Activated CD8-positive, alpha-beta memory T cell treated with anti-CD3 and anti-CD28 coated beads for 24 hours (primary cell): ENCODE measurements at regions not wholly inside any gene's neighbourhood (a gene's known extent, or its start where the extent isn't known, plus 50 kb on each side); places are given as distances from the start of the nearest gene placed in this dataset.

Source experiments
- DNase-seq: peaks from one replicate; pipeline ENCODE4 v3.0.0-alpha.2; 2020

GRCh38 chr5:88984040-88984439 is 101.1 kb upstream of the MEF2C start:
- no peak for DNase-seq

DNA sequence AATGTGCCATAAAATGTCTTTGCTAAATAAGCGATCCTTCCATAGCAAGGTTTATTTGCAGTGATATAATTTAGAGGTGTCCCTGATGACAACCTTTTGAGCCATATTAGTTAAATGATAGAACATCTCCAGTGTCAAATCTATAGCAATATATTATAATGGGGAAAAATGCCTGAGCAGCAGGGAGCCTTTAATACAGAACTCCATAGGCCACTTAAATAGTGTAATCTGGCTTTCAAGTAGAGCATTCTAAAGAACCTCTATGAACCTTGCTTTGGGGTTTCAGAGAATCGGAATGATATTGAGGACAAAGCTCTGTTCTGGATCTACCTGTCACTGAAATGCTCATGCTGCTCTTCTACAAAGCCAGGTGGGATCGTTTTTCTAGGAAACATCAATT is 96.7 kb upstream of the MEF2C start:
- DNase-seq, result no peak

DNA sequence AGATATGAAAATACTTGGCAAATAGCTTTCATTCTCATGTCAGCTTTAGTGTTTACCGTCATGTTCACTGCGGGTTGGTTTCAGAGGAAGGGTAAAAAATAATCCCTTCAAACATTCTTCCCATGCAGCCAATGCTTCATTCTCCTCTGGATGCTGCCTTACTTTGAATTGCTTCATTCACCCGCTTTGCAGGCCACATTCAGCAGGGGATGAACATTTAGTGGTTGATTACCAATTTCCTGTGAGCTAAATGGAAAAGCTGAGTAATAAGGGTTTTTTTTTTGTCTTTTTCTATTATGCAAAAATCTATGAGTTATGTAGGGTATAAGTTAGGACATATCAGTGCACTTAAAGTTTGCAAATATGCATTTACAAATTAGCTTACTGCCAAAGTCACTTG is 96.3 kb upstream of the MEF2C start:
- no peak for DNase-seq

GRCh38 chr5:88976914-88977313 is 93.9 kb upstream of the MEF2C start:
- DNase-seq, result no peak

- no peak for DNase-seq
Observed at GRCh38 chr5:88967633-88968585, 84.9 kb upstream of the MEF2C start.

DNA sequence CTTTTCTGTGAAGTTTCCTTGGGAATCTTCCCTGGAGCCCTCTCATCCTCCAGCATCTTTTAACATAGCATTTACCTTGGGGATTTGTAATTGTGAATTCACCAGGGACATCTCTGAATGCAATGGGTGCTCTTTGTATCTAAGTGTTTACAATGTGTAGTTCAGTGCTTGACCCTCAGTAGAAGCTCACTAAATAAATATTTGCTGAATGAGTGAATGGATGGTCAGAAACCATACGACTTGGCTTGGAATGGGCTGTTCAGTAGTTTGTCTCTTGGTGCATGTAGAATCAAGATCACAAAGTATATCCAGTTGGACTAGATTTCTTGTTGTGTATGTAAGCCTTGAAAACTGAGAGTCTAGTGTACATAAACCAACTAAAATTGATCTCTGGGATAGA is 81.8 kb upstream of the MEF2C start:
- no peak for DNase-seq

- no peak for DNase-seq
Observed at GRCh38 chr5:88957013-88957412, 74.0 kb upstream of the MEF2C start.

DNA sequence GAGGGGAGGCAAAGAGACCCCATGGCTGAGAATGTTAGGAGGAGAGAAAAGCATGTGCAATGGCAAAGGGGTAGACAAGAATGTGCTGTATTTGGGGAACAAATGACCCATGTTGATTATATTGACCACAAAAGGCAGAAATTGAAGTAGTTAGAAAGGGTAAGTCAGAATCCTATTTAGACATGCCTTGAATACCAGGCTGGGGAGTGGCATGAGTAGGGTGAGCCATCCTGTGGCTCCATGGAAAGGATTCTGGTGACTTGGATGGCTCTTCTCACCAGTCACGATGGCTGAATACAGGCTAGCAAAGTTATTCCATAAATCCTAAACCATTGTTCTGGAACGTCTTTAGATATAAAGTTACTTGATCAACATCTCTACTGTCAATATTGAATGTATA is 73.4 kb upstream of the MEF2C start:
- DNase-seq, result no peak

GRCh38 chr5:88955403-88955802 is 72.4 kb upstream of the MEF2C start:
- DNase-seq, result no peak

DNA sequence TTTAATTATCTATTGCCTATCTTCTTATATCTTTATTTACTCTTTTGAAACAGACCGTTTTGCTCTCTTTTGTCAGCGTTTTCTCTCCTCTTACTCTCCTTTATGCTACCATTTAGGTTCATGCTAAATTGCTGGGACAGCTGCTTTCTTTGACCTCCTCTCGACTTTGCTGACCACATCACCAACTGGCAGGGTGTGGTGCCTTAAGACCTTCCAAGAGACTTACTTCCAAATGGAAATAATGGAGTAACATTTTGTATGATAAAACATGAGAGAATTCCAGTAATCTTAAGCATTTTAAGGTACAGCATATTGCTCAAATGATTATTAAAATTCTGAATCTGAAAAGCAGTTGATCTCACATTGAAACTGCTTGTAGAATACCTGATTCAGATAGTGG is 71.5 kb upstream of the MEF2C start:
- DNase-seq, result no peak

GRCh38 chr5:88952996-88953643 is 70.1 kb upstream of the MEF2C start:
- no peak for DNase-seq

- no peak for DNase-seq
Observed at GRCh38 chr5:88952344-88952743, 69.4 kb upstream of the MEF2C start.

- no peak for DNase-seq
Observed at GRCh38 chr5:88951457-88951856, 68.5 kb upstream of the MEF2C start.

- no peak for DNase-seq
Observed at GRCh38 chr5:88948746-88949600, 66.0 kb upstream of the MEF2C start.

DNA sequence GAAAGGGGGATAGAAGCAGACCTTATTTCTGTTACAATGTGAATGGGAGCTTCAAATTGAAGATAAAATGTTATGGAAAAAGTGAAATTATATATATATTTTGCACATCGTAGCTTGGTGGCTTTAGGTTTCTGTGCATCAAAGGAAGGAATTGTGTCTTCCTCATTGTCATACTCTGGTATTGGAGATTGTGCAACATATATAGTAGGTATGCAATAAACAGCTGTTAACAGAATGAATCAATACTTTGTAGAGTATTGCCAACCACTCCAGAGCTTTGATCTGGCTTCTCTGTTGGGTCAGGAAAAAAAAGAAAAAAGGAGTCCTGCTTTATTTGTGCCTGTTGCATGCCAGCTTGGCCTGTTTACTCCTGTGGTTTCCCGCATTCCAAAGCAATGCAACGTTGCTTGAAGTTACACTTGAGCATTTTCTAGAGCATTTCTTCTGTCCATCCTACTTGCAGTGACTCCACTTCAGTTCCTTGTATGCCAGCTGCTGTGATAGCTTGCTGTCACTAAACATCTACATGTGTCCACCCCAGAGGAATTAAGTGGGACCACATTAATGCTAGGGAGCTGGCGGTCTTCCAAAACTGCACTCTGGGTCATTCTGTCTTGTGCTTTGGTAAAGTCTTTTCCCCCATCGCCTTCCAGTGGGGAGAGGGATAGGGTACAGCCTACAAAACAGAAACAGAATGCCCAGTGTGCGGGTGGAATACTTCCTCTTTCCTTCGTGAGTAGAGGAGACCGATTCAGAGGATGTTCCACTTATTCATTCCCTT is 62.0 kb upstream of the MEF2C start:
- no peak for DNase-seq

DNA sequence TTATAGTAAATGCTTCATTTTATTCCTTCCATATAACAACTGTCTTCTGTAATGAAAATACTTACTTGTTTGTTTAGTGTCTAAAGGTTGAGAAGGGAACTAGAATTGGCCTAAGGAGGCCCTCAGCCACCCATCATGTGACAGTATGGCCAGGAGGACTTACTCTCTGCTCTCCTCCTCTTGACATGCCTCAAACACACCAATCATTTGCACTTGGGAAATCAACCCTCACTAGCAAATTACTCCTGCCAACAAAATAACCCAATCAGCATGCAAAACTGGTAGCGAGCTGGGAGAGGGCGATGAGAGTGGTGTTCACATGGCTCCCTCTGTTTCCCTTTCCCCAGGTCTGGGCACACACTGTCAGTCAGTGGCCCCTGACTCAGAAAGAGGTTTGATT is 58.6 kb upstream of the MEF2C start:
- DNase-seq, result no peak

DNA sequence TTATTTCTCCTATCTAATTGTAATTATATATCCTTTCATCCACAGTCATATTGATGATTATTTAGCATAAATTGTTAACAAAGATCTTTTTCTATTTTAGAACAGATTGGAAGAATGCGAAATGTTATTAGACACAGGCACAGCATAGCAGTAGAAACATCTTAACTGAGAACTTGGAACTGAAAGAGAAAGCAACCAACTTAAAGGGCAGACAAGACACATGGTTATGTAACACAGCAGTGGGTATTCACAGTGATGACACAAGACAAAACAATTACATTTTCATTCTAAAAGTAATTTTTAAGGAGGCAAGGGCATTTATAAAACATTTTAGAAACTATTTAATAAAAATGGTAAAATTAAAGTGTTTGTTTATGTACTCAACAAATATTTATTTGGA is 57.7 kb upstream of the MEF2C start:
- DNase-seq, result no peak

GRCh38 chr5:88939300-88939699 is 56.3 kb upstream of the MEF2C start:
- DNase-seq, result no peak

DNA sequence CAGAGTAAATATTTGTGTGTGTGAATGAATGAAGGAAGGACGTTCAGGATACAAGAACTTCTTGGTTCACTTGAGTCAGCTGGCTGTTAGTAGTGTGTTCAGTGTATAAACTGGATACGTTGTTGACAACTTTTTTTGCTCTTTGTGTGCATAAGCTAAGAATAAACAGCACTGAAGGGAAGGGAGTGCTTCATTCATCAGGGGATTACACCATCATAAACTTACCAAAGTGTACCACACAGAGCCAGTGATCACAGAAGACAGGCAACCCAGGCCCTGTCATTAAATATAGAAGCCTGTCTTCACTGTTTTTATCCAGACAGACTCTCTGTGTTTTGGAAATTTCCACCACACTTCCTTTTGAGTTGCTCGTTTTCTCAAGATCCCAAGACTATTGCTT is 55.5 kb upstream of the MEF2C start:
- no peak for DNase-seq

GRCh38 chr5:88937406-88937805 is 54.4 kb upstream of the MEF2C start:
- no peak for DNase-seq

GRCh38 chr5:88934439-88934838 is 51.5 kb upstream of the MEF2C start:
- no peak for DNase-seq
